ENCODE measurements at regions not wholly inside any gene's neighbourhood (a gene's known extent, or its start where the extent isn't known, plus 50 kb on each side); places are given as distances from the start of the nearest gene placed in this dataset.

GRCh38 chr1:104768466-104768865 lies 1018.8 kb downstream of the AMY1C start:
- Histone ChIP-seq H3K9ac (ENCODE audit: low read depth in 1 of 2, low read length in 2 of 2) (no peak overlapping the region), H3K36me3 (ENCODE audit: control insufficient read depth in 4 of 4, insufficient read depth in 3 of 4, low read depth in 1 of 4, low read length in 3 of 4) (no peaks in the 10 kb centered on the region), H3K27ac (ENCODE audit: low read depth in 1 of 2, low read length in 2 of 2) (no peak overlapping the region), H3K27me3 (ENCODE audit: control insufficient read depth in 4 of 4, insufficient read depth in 4 of 4, low read length in 3 of 4) (peaks cover 0 to 4% (median 0%) of the 10 kb centered on the region in 4 donors), H3K4me3 (ENCODE audit: low read depth in 1 of 3, low read length in 3 of 3) (no peak overlapping the region), H3K9me3 (ENCODE audit: control insufficient read depth in 4 of 4, low read length in 3 of 4) (peaks cover 0 to 2% (median 0%) of the 10 kb centered on the region in 4 donors), H3K4me1 (ENCODE audit: control insufficient read depth in 4 of 4, insufficient read depth in 4 of 4, low read length in 3 of 4) (no peaks in the 10 kb centered on the region)
- WGBS, result 45% methylated on average over 3 of the region's 3 CpGs
- TF ChIP-seq SP1 (IDR thresholded peaks at IDR 0.05) (no peak), YY1 (IDR thresholded peaks at IDR 0.05) (no peak), GABPA (IDR thresholded peaks at IDR 0.05 in 1 of 2, conservative IDR thresholded peaks at IDR 0.05 in 1 of 2) (no peak), CTCF (IDR thresholded peaks at IDR 0.05; ENCODE audit: low read depth, low read length, missing input control) (no peak), ZBTB33 (IDR thresholded peaks at IDR 0.05) (no peak), EGR1 (IDR thresholded peaks at IDR 0.05; ENCODE audit: low read depth in 2 of 2) (no peak), RAD21 (IDR thresholded peaks at IDR 0.05) (no peak)
- no peak for DNase-seq (ENCODE audit: low spot score)

GRCh38 chr1:104780470-104781078 lies 1030.9 kb downstream of the AMY1C start:
- DNase-seq (ENCODE audit: low spot score), result no peak
- H3K9ac ChIP-seq (ENCODE audit: low read depth in 1 of 2, low read length in 2 of 2), result no peak overlapping the region
- no peaks in the 10 kb centered on the region for H3K9me3 ChIP-seq (ENCODE audit: control insufficient read depth in 4 of 4, low read length in 3 of 4)
- no peaks in the 10 kb centered on the region for H3K27me3 ChIP-seq (ENCODE audit: control insufficient read depth in 4 of 4, insufficient read depth in 4 of 4, low read length in 3 of 4)
- no peak overlapping the region for H3K27ac ChIP-seq (ENCODE audit: low read depth in 1 of 2, low read length in 2 of 2)
- H3K4me1 ChIP-seq (ENCODE audit: control insufficient read depth in 4 of 4, insufficient read depth in 4 of 4, low read length in 3 of 4), result no peaks in the 10 kb centered on the region
- H3K4me3 ChIP-seq (ENCODE audit: low read depth in 1 of 3, low read length in 3 of 3), result no peak overlapping the region
- TF ChIP-seq SP1 (IDR thresholded peaks at IDR 0.05) (no peak), CTCF (IDR thresholded peaks at IDR 0.05; ENCODE audit: low read depth, low read length, missing input control) (peak; percentile 75), RAD21 (IDR thresholded peaks at IDR 0.05) (peak; percentile 81 to 84)
- WGBS, result 12% methylated on average over 6 of the region's 6 CpGs
- no peaks in the 10 kb centered on the region for H3K36me3 ChIP-seq (ENCODE audit: control insufficient read depth in 4 of 4, insufficient read depth in 3 of 4, low read depth in 1 of 4, low read length in 3 of 4)

- H3K4me1 ChIP-seq (ENCODE audit: control insufficient read depth in 4 of 4, insufficient read depth in 4 of 4, low read length in 3 of 4), result no peaks in the 10 kb centered on the region
- H3K9ac ChIP-seq (ENCODE audit: low read depth in 1 of 2, low read length in 2 of 2), result no peak overlapping the region
- no peaks in the 10 kb centered on the region for H3K36me3 ChIP-seq (ENCODE audit: control insufficient read depth in 4 of 4, insufficient read depth in 3 of 4, low read depth in 1 of 4, low read length in 3 of 4)
- 45% methylated on average over 2 of the region's 2 CpGs for WGBS
- no peaks in the 10 kb centered on the region for H3K27me3 ChIP-seq (ENCODE audit: control insufficient read depth in 4 of 4, insufficient read depth in 4 of 4, low read length in 3 of 4)
- H3K9me3 ChIP-seq (ENCODE audit: control insufficient read depth in 4 of 4, low read length in 3 of 4), result peaks cover 0 to 8% (median 1%) of the 10 kb centered on the region in 4 donors
- TF ChIP-seq NR2F2 (IDR thresholded peaks at IDR 0.05), result no peak
- no peak for TF ChIP-seq ZBTB33 (IDR thresholded peaks at IDR 0.05)
- TF ChIP-seq SP1 (IDR thresholded peaks at IDR 0.05), result no peak
- H3K27ac ChIP-seq (ENCODE audit: low read depth in 1 of 2, low read length in 2 of 2), result no peak overlapping the region
- H3K4me3 ChIP-seq (ENCODE audit: low read depth in 1 of 3, low read length in 3 of 3), result no peak overlapping the region
- no peak for DNase-seq (ENCODE audit: low spot score)
These were observed 1036.0 kb downstream of the AMY1C start for GRCh38 chr1:104785575-104786187.

All from liver (tissue), 8 donors.